Stimulated activated CD4-positive, alpha-beta T cell treated with anti-CD3 and anti-CD28 coated beads, Interleukin-2, amount 100 ng/mL, for 24 hours (primary cell): ENCODE measurements at regions not wholly inside any gene's neighbourhood (a gene's known extent, or its start where the extent isn't known, plus 50 kb on each side); places are given as distances from the start of the nearest gene placed in this dataset.

Experiments
- DNase-seq, 2 donors: peaks; one replicate each; pipeline ENCODE4 v3.0.0-alpha.2; 2020

GRCh38 chr3:148331081-148331846 lies 366.4 kb upstream of the AGTR1 start:
- no peak for DNase-seq

- no peak for DNase-seq
These were observed 365.2 kb upstream of the AGTR1 start for GRCh38 chr3:148332509-148332908.

DNA sequence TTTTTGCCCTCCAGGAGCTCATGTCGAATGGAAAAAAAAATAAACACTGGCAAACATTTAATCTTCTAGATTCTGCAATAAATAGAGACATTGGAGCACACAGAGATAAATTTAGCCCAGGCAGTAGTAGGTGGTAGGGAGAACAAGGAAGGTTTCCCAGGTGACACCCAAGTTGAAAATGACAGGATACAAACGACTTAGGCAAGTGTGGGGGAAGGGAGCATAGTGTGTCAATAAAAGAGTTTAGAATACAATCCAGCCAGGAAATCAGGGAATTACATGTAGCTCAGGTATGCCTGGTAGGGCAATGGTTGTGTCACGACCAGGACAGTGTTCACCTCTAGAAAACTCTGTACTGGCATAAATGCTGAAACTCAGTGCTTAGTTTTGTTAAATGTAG lies 364.6 kb upstream of the AGTR1 start:
- DNase-seq, result no peak

DNA sequence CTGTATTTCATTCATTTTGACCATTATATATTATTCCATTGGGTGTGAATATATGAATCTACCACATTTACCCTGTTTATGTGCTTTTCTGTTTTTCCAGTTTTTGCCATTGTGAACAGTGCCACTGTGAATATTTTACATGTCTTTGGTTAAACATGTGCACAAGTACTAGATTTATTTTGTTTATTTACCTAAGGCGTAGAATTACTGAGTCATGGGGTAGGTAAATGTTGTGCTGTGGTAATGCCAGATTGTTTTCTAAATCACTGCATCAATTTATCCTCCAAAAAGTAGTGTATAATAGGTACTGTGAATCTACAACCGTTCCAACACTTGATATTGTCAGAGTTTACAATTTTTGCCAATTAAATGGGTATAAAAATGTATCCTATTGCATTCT lies 362.1 kb upstream of the AGTR1 start:
- no peak for DNase-seq

- no peak for DNase-seq
These were observed 354.3 kb upstream of the AGTR1 start for GRCh38 chr3:148343416-148343815.

GRCh38 chr3:148344521-148344920 lies 353.2 kb upstream of the AGTR1 start:
- no peak for DNase-seq

- DNase-seq, result no peak
These were observed 337.7 kb upstream of the AGTR1 start for GRCh38 chr3:148360051-148360450.

DNA sequence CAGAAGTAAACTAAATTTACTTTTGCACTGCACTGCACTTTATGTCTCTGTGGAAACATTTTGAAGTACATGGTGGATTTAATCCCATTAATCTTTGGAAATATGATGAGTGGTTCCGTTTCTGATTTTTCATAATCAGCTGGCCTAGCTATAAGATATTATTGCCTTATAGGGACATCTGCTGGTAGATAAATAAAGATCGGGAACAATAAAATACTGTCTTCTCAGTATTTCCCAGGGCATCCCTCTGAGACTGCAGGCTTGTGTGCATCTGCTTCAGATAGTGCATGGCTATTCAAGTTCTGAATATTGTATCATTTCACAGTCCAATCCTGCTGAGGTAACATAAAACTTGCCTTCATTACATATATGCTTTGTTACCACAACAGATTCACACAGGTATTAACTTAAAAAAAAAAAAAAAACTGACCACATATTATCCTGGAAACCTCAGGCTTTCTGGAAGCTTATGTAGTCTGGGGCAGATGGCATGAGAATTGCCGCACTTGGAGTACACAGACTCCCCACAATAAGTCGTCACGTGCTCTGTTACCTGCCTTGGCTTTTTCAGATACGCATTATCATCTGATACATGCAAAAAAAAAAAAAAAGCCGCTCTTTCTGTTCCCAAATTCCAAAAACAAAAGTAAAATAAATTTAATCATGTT lies 330.8 kb upstream of the AGTR1 start:
- DNase-seq, result no peak

GRCh38 chr3:148367756-148368155 lies 329.9 kb upstream of the AGTR1 start:
- no peak for DNase-seq

GRCh38 chr3:148369381-148369780 lies 328.3 kb upstream of the AGTR1 start:
- DNase-seq, result no peak

- DNase-seq, result no peak
These were observed 325.4 kb upstream of the AGTR1 start for GRCh38 chr3:148372206-148372875.

DNA sequence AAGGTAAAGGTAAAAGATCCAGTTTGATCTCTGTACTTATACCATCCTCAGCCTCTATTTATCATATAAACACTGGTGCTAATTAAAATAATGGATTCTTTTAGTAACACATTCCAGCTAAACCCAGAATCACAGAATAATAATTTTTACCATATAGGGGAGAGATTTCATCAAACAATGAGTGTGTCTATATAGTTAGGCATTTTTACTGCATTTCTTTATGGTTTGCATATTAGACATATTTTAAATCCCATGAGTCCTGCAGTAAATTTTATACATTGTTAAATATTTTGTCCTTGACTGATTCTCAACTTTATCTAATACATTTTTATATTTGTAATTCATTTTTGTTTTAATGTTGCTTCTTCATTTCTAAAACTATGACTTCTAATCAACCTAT lies 323.7 kb upstream of the AGTR1 start:
- DNase-seq, result no peak

DNA sequence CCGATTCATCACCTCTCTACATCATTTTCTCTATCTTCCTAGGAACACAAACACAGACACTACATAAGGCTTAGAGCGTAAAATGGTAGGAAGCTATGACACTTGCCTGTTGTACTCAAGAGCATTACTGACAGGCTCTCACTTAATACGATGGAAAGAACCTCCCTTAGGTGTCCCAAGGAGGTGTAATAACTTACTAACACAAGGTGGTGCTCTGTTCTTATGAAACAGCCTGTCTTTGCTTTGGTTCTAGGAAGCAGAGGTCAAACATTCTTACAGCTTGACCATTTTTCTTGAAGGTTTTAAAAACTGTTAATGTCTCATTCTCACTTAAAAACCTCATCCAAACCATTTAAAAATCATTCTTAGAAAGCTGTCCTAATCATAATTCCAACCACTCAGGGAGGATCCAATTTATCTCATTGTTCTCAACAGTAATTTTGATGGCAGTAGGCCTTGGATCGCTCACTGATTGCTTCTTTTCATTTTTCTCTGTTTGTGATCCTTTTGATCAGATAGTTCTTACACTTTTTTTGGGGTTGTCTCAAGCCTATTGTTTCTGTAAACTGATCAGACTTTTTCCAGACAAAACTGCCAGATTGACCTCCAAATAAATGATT lies 317.8 kb upstream of the AGTR1 start:
- DNase-seq, result no peak

GRCh38 chr3:148381051-148381450 lies 316.7 kb upstream of the AGTR1 start:
- DNase-seq, result no peak

GRCh38 chr3:148389916-148390315 lies 307.8 kb upstream of the AGTR1 start:
- DNase-seq, result no peak

GRCh38 chr3:148395821-148396220 lies 301.9 kb upstream of the AGTR1 start:
- no peak for DNase-seq

DNA sequence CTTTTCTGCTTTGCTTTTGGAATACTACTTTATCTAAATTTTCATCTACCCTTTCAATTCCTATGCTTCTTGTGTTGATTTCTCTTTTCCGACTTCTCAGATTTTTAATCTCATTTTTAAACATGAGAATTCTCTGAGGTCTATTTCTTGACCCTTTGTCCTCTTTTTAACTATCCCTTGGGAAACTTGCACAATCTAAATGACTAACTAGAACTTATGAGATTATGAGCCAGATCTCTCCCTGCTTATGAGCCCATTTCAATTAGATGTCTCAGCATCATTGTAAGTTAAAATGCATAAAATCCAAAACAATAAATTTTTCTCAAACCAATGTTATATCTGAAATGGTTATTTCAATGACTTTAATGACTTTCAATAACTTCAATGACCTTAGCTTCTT lies 296.9 kb upstream of the AGTR1 start:
- no peak for DNase-seq

GRCh38 chr3:148408667-148409066 lies 289.0 kb upstream of the AGTR1 start:
- DNase-seq, result no peak

- DNase-seq, result no peak
These were observed 277.5 kb upstream of the AGTR1 start for GRCh38 chr3:148420242-148420641.

GRCh38 chr3:148428862-148429605 lies 268.7 kb upstream of the AGTR1 start:
- DNase-seq, result no peak

GRCh38 chr3:148433665-148434064 lies 264.0 kb upstream of the AGTR1 start:
- DNase-seq, result no peak

GRCh38 chr3:148435534-148435933 lies 262.2 kb upstream of the AGTR1 start:
- DNase-seq, result no peak

- no peak for DNase-seq
These were observed 258.4 kb upstream of the AGTR1 start for GRCh38 chr3:148439254-148439822.
